Occipital lobe (tissue), 1 donor: ENCODE measurements at regions not wholly inside any gene's neighbourhood (a gene's known extent, or its start where the extent isn't known, plus 50 kb on each side); places are given as distances from the start of the nearest gene placed in this dataset.
"Not testable (repeated sequence)": the region's sequence is repeated elsewhere in the genome, so short reads cannot be mapped to it uniquely, and the experiment has no call there.

Experiments used
- DNase-seq: peaks from one replicate; lab custom pipeline; 2025; lab: John Stamatoyannopoulos, UW

DNA sequence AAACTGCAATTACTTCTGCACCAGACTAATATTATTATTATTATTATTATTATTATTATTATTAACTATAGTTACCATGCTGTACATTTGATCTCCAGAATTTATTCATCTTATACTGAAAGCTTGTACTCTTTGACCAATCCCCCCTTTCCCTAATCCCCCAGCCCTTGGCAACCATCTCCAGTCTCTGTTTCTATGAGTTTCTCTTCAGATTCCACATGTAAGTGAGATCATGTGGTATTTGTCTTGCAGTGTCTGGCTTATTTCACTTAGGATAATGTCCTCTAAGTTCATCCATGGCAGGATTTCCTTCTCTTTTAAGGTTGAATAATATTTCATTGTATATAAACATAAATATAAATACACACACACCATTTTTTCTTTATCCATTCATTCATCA, 287.0 kb upstream of the DAB2 start:
- DNase-seq = no peak

- DNase-seq = no peak
These were observed 284.3 kb upstream of the DAB2 start for GRCh38 chr5:39709032-39709431.

GRCh38 chr5:39702928-39703327, 278.1 kb upstream of the DAB2 start:
- DNase-seq = no peak

DNA sequence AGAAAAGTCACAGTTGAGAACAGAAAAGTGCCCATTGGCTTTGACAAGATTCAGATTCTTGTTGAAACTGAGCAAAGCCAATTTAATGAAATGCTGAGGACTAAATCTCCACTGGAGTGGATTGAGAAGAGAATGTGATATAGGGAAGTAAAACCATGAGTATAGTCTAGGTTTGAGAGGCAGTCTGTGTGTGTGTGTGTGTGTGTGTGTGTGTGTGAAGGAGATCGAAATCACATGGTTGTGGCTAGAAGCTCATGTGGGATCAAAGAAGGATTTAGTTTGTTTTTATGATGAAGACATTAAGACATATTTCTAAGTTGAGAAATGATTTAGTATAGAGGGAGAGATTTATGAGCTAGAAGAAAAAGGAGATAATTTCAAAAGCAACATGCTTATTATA, 275.7 kb upstream of the DAB2 start:
- no peak for DNase-seq

GRCh38 chr5:39698838-39699560, 274.2 kb upstream of the DAB2 start:
- DNase-seq = no peak

DNA sequence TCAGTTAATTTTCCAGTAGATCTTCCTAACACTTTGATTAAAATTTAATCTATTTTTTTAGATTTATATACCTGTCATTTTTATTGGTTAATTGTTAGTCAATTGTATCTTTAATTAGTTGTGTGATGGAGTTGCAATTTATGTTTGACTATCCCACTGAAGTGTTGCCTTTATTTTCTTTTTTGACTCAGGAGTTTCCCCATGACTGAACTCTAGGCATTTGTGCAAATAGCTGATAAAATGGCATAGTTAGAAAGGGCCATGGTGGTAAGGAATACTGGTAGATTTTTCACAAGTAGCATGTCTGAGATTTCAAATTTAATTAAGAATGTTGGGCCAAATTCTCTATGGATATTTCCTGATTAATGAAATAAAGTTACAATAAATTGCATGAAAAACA, 273.1 kb upstream of the DAB2 start:
- DNase-seq = no peak

- no peak for DNase-seq
These were observed 272.1 kb upstream of the DAB2 start for GRCh38 chr5:39696672-39697398.

DNA sequence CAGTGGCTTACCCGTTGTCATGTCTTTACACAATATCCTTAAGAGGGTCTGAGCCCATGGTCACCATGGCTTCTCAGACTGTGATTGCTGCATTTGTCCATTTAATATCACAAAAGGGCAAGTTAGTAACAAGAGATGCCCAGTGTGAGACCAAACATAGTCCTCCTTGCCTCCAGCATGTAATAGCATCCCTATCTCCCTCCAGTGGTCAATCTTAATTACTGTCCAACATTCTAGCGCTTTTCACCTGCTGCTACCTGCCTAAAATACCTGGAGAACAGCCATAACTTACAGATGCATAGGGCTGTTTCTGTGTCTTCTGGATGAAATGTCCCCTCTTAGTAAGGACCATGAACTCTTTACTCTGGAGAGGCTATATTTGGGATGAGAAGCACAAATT, 267.2 kb upstream of the DAB2 start:
- no peak for DNase-seq

GRCh38 chr5:39691136-39691535, 266.4 kb upstream of the DAB2 start:
- no peak for DNase-seq

GRCh38 chr5:39689919-39690318, 265.1 kb upstream of the DAB2 start:
- DNase-seq = no peak

- not testable (repeated sequence) for DNase-seq
These were observed 263.1 kb upstream of the DAB2 start for GRCh38 chr5:39687924-39688323.

DNA sequence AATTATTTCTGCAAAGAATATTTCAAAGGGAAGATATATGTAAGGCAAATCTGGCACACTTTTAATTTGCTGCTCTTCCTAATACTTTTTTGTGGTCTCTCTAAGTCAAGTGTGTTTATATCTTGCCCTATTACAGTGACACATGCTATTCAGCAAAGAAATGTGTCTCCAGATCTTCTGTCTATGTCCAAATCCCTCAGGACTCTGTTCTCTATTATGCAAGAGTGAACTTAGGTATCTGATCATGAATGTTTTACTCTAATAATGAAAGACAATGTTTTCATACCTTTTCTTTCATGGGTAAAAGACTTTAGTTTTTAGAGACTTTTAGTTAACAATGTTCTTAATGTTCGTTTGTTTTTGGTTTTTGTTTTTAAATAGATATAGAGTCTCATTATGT, 255.4 kb upstream of the DAB2 start:
- no peak for DNase-seq

GRCh38 chr5:39678534-39678933, 253.8 kb upstream of the DAB2 start:
- DNase-seq = no peak

- DNase-seq = no peak
These were observed 250.9 kb upstream of the DAB2 start for GRCh38 chr5:39675676-39676075.

- DNase-seq = no peak
These were observed 249.7 kb upstream of the DAB2 start for GRCh38 chr5:39674209-39675082.

DNA sequence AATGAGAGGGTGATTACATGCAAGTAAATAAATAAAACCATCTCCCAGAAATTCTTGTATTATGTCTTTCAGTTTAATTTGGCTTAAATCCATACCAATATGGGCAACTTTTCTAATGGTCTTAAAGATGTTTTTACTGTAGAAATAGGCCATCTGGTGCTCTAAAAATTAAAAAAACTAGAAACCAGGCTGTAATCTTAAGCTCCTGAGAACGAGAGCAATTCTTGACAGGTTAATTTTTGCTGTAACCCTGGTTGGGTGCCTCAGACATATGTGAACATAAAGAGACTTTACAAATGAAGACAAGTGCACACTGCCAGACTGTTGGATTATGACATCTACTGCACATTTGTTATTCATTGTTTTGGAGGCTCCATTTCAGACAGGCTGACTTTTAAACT, 246.8 kb upstream of the DAB2 start:
- DNase-seq = no peak

DNA sequence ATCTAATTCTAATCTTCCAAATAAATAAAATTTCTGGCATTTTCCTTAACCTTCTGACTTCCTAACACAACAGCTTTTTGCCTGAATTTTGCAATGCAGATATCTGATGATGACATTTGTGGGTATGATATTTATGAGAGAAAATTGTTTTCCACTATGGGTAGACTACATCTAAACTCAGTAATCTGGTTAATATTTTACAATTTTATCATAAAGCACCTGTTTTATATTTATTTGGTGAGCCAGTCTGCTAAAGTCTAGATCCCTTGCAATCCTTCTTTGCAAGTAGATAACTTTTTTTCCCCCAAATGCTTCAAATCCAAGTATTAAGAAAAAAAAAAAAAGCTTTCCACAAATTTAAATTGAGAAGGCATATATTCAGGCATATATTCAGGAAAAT, 246.2 kb upstream of the DAB2 start:
- no peak for DNase-seq

DNA sequence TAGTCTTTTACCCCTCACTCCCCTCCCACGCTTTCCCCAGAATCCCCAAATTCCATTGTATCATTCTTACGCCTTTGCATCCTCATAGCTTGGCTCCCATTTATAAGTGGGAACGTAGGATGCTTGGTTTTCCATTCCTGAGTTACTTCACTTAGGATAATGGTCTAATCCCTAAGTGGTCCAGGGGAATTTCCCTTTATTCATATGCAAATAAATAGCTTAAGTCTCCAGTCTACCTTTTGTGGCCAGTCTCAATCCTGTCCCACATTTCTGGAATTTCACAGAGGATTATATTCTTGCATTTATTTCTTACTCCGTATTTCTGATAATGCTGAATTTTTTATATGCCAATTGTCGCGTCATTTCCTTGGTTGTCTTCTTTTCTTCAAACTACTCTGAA, 245.6 kb upstream of the DAB2 start:
- DNase-seq = no peak

- no peak for DNase-seq
These were observed 244.2 kb upstream of the DAB2 start for GRCh38 chr5:39668980-39669379.

GRCh38 chr5:39665328-39665727, 240.5 kb upstream of the DAB2 start:
- no peak for DNase-seq

DNA sequence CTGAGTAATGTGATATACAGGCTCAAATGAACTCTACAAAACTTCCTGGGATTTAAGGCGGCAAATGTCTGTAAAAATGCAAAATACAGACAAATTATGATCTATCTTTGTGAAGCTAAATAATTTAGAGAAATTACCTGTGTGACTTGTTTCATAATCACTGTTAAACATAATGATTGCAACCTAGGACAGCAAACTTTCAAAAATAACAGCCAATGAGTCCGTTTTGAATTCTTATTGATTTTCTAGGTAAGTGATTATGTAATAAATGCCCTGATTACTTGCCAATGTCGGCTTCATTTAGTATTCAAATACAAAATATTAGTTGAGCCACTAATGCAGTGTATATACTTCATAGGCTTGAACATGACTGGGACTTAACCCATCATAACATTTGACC, 238.2 kb upstream of the DAB2 start:
- no peak for DNase-seq

- DNase-seq = no peak
These were observed 236.4 kb upstream of the DAB2 start for GRCh38 chr5:39661026-39661779.
